LNCaP clone FGC (cell line): ENCODE measurements at regions not wholly inside any gene's neighbourhood (a gene's known extent, or its start where the extent isn't known, plus 50 kb on each side); places are given as distances from the start of the nearest gene placed in this dataset.

Experiments
- DNase-seq: peaks from one replicate; pipeline ENCODE4 v3.0.0-alpha.2; 2011; ENCODE audit warnings: low read depth
- H3K4me3 ChIP-seq: 2 replicates; pipeline ENCODE4 v1.5.1; 2011; ENCODE audit warnings: mild to moderate bottlenecking, low read depth, low read length, control low read depth
- CTCF ChIP-seq: IDR thresholded peaks from 2 replicates; pipeline ENCODE4 v1.5.1; 2012; ENCODE audit warnings: mild to moderate bottlenecking; ENCODE audit not compliant: control insufficient read depth, insufficient read depth; ENCODE audit errors: extremely low read depth

GRCh38 chr14:43541356-43541755, 965.7 kb downstream of the FSCB start:
- no peak for TF ChIP-seq CTCF
- no peak for DNase-seq
- no peak overlapping the region for H3K4me3 ChIP-seq

GRCh38 chr14:43540948-43541347, 966.1 kb downstream of the FSCB start:
- H3K4me3 ChIP-seq: no peak overlapping the region
- TF ChIP-seq CTCF: no peak
- DNase-seq: no peak

- peak; percentile 26 for DNase-seq
- TF ChIP-seq CTCF: peak; percentile 61
- H3K4me3 ChIP-seq: peak overlapping the region; percentile 31
Observed at GRCh38 chr14:43539210-43539609, 967.9 kb downstream of the FSCB start.

GRCh38 chr14:43535231-43535838, 971.7 kb downstream of the FSCB start:
- no peak overlapping the region for H3K4me3 ChIP-seq
- TF ChIP-seq CTCF: no peak
- DNase-seq: no peak

- no peak for DNase-seq
- TF ChIP-seq CTCF: no peak
- H3K4me3 ChIP-seq: no peak overlapping the region
Observed at GRCh38 chr14:43532825-43533416, 974.2 kb downstream of the FSCB start.

GRCh38 chr14:43528321-43528720, 978.8 kb downstream of the FSCB start:
- no peak for DNase-seq
- TF ChIP-seq CTCF: no peak
- H3K4me3 ChIP-seq: no peak overlapping the region

GRCh38 chr14:43525658-43526057, 981.4 kb downstream of the FSCB start:
- no peak overlapping the region for H3K4me3 ChIP-seq
- no peak for DNase-seq
- TF ChIP-seq CTCF: no peak
